Neural cell (in vitro differentiated cells): ENCODE measurements at regions not wholly inside any gene's neighbourhood (a gene's known extent, or its start where the extent isn't known, plus 50 kb on each side); places are given as distances from the start of the nearest gene placed in this dataset.

Source experiments
- H2AFZ ChIP-seq: fragments of 200-600, 300-800 bp; sonication (generic), shearing (Covaris generic); 2 replicates; pipeline ENCODE4 v1.6.0; 2014; ENCODE audit warnings: low read depth, mild to moderate bottlenecking, antibody characterized with exemption, low read length, moderate library complexity
- H3F3A ChIP-seq: fragments of 200-600 bp; shearing (Covaris generic); 2 replicates; pipeline ENCODE4 v1.6.1; 2016; ENCODE audit warnings: mild to moderate bottlenecking, moderate library complexity, mixed read lengths, antibody characterized with exemption, low read length; ENCODE audit not compliant: insufficient read depth, poor library complexity, severe bottlenecking
- H3K27ac ChIP-seq: fragments of 200-600, 300-800 bp; sonication (generic), shearing (Covaris generic); 2 replicates; pipeline ENCODE4 v1.5.1; 2014; ENCODE audit warnings: mild to moderate bottlenecking, low read length, moderate library complexity
- H3K27me3 ChIP-seq: fragments of 300-800, 200-600 bp; sonication (generic), shearing (Covaris generic); 2 replicates; pipeline ENCODE4 v1.6.0; 2014; ENCODE audit warnings: mild to moderate bottlenecking, low read depth, low read length, moderate library complexity; ENCODE audit not compliant: insufficient read depth
- H3K36me3 ChIP-seq: fragments of 300-800, 200-600 bp; sonication (generic), shearing (Covaris generic); 2 replicates; pipeline ENCODE4 v1.5.1; 2014; ENCODE audit warnings: mild to moderate bottlenecking, antibody characterized with exemption, low read length, moderate library complexity; ENCODE audit not compliant: insufficient read depth
- H3K4me2 ChIP-seq: fragments of 300-800, 200-600 bp; sonication (generic), shearing (Covaris generic); 2 replicates; pipeline ENCODE4 v1.6.0; 2014; ENCODE audit warnings: mild to moderate bottlenecking, low read length
- H3K4me3 ChIP-seq: fragments of 300-800, 200-600 bp; sonication (generic), shearing (Covaris generic); 2 replicates; pipeline ENCODE4 v1.5.1; 2014; ENCODE audit warnings: mild to moderate bottlenecking, low read length, moderate library complexity
- H3K79me2 ChIP-seq: fragments of 200-600 bp; shearing (Covaris generic); replicated peaks from 2 replicates; pipeline ENCODE4 v1.6.0; 2014; ENCODE audit warnings: mild to moderate bottlenecking, low read length, moderate library complexity; ENCODE audit not compliant: insufficient read depth
- H3K9ac ChIP-seq: fragments of 300-800, 200-600 bp; sonication (generic), shearing (Covaris generic); 2 replicates; pipeline ENCODE4 v1.6.1; 2016; ENCODE audit warnings: mild to moderate bottlenecking, low read length, mixed read lengths
- H3K9me2 ChIP-seq: fragments of 200-600 bp; shearing (Covaris generic); 2 replicates; pipeline ENCODE4 v1.6.1; 2016; ENCODE audit warnings: mild to moderate bottlenecking, low read length, mixed read lengths; ENCODE audit not compliant: insufficient read depth
- H3K9me3 ChIP-seq: fragments of 200-600, 300-800 bp; sonication (generic), shearing (Covaris generic); 2 replicates; pipeline ENCODE4 v1.6.1; 2016; ENCODE audit warnings: mild to moderate bottlenecking, mixed run types, low read length, moderate library complexity, mixed read lengths
- H4K20me1 ChIP-seq: fragments of 200-600 bp; shearing (Covaris generic); 2 replicates; pipeline ENCODE4 v1.6.1; 2016; ENCODE audit warnings: mild to moderate bottlenecking, mixed run types; ENCODE audit not compliant: insufficient read depth
- CTCF ChIP-seq: fragments of 450-650 bp; IDR thresholded peaks from 2 replicates; pipeline ENCODE4 v1.5.1; 2014; ENCODE audit warnings: antibody characterized with exemption, mild to moderate bottlenecking, moderate library complexity; ENCODE audit not compliant: poor library complexity, severe bottlenecking
- EP300 ChIP-seq: fragments of 450-650 bp; conservative IDR thresholded peaks from 2 replicates; pipeline ENCODE4 v1.6.1; 2014; ENCODE audit warnings: antibody characterized with exemption, mild to moderate bottlenecking, moderate library complexity; ENCODE audit not compliant: poor library complexity, severe bottlenecking
- EZH2 ChIP-seq: fragments of 200-600, 300-800 bp; shearing (Covaris generic), sonication (generic); IDR thresholded peaks from 2 replicates; pipeline ENCODE4 v1.6.1; 2014; ENCODE audit warnings: antibody characterized with exemption, low read length, borderline replicate concordance, mild to moderate bottlenecking; ENCODE audit not compliant: insufficient read depth, poor library complexity, severe bottlenecking
- MXI1 ChIP-seq: fragments of 450-650 bp; conservative IDR thresholded peaks from 2 replicates; pipeline ENCODE4 v1.6.1; 2014; ENCODE audit warnings: antibody characterized with exemption, mild to moderate bottlenecking; ENCODE audit not compliant: poor library complexity, severe bottlenecking
- POLR2AphosphoS5 ChIP-seq: IDR thresholded peaks from 2 replicates; pipeline ENCODE4 v1.6.1; 2012
- RAD21 ChIP-seq: fragments of 450-650 bp; conservative IDR thresholded peaks from 2 replicates; pipeline ENCODE4 v1.6.1; 2014; ENCODE audit warnings: antibody characterized with exemption, mild to moderate bottlenecking, moderate library complexity
- SMC3 ChIP-seq: fragments of 450-650 bp; conservative IDR thresholded peaks from 2 replicates; pipeline ENCODE4 v1.6.1; 2014; ENCODE audit warnings: antibody characterized with exemption, mild to moderate bottlenecking, moderate library complexity; ENCODE audit not compliant: poor library complexity
- TAF1 ChIP-seq: IDR thresholded peaks from 2 replicates; pipeline ENCODE4 v1.6.1; 2012; ENCODE audit warnings: low read depth
- TF ChIP-seq, protein P1 (sequence below): IDR thresholded peaks from 2 replicates; pipeline ENCODE4 v1.6.1; 2012; ENCODE audit warnings: borderline replicate concordance

DNA sequence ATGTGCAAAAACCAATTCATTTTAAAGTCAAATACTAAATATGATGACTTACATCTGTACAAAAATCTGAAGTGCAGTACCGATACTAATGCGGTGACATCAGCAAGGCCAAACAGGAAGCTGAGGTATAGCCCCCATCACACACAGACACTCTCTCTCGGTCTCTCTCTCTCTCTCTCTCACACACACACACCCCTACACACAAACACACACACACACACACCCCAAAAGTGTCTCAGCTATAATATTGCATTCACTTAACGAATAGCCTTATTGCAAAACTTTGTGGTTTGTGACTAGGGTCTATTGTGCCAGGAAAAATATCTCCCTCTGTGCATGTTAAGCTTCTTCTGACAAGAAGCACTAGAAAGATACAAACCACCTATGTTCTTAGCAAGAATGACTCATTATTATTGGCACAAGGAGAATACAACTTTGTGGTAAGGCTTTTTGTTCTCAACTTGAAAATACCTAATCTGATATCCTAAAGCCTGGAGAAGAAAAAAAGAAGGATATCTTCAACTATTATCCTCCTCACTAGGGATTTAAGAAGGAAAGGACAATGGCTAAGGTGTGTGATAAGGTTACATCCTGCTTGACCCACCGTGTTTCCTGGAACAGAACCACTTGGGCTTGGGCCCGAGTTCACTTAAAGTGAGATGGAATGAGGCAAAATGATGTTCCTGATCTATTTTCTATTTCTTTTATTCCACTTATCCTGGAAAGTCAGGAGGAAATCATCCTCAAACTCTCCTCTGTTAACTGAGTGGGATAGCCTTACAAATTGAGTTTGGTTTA, 107.1 kb downstream of the NIBAN1 start:
- Histone ChIP-seq H3K4me2 (no peak overlapping the region), H3K4me3 (no peak overlapping the region)
- TF ChIP-seq SMC3 (no peak), POLR2AphosphoS5 (no peak), TAF1 (no peak), EP300 (no peak), RAD21 (no peak), CTCF (no peak), EZH2 (no peak), MXI1 (no peak)
- TF ChIP-seq, protein P1, sequence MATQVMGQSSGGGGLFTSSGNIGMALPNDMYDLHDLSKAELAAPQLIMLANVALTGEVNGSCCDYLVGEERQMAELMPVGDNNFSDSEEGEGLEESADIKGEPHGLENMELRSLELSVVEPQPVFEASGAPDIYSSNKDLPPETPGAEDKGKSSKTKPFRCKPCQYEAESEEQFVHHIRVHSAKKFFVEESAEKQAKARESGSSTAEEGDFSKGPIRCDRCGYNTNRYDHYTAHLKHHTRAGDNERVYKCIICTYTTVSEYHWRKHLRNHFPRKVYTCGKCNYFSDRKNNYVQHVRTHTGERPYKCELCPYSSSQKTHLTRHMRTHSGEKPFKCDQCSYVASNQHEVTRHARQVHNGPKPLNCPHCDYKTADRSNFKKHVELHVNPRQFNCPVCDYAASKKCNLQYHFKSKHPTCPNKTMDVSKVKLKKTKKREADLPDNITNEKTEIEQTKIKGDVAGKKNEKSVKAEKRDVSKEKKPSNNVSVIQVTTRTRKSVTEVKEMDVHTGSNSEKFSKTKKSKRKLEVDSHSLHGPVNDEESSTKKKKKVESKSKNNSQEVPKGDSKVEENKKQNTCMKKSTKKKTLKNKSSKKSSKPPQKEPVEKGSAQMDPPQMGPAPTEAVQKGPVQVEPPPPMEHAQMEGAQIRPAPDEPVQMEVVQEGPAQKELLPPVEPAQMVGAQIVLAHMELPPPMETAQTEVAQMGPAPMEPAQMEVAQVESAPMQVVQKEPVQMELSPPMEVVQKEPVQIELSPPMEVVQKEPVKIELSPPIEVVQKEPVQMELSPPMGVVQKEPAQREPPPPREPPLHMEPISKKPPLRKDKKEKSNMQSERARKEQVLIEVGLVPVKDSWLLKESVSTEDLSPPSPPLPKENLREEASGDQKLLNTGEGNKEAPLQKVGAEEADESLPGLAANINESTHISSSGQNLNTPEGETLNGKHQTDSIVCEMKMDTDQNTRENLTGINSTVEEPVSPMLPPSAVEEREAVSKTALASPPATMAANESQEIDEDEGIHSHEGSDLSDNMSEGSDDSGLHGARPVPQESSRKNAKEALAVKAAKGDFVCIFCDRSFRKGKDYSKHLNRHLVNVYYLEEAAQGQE = no peak

GRCh38 chr1:184866586-184866985, 107.7 kb downstream of the NIBAN1 start:
- Histone ChIP-seq H3K9ac (no peak overlapping the region), H3K9me2 (no peaks in the 10 kb centered on the region), H3K27me3 (no peaks in the 10 kb centered on the region), H3K4me3 (no peak overlapping the region), H4K20me1 (no peaks in the 10 kb centered on the region), H3K79me2 (no peaks in the 10 kb centered on the region), H3K36me3 (no peaks in the 10 kb centered on the region), H3K27ac (no peak overlapping the region), H2AFZ (no peak overlapping the region), H3F3A (no peaks in the 10 kb centered on the region), H3K4me2 (no peak overlapping the region), H3K9me3 (no peaks in the 10 kb centered on the region)
- TF ChIP-seq CTCF (no peak), POLR2AphosphoS5 (no peak)

More for the DNA sequence above, 107.1 kb downstream of the NIBAN1 start:
- no peak overlapping the region for H3K27ac ChIP-seq
- H3F3A ChIP-seq = no peaks in the 10 kb centered on the region
- H3K9ac ChIP-seq = no peak overlapping the region
- H3K9me3 ChIP-seq = no peaks in the 10 kb centered on the region
- H3K79me2 ChIP-seq = no peaks in the 10 kb centered on the region
- no peak overlapping the region for H2AFZ ChIP-seq
- H3K9me2 ChIP-seq = no peaks in the 10 kb centered on the region
- no peaks in the 10 kb centered on the region for H4K20me1 ChIP-seq
- no peaks in the 10 kb centered on the region for H3K36me3 ChIP-seq
- H3K27me3 ChIP-seq = no peaks in the 10 kb centered on the region
